ENCODE measurements at regions not wholly inside any gene's neighbourhood (a gene's known extent, or its start where the extent isn't known, plus 50 kb on each side); places are given as distances from the start of the nearest gene placed in this dataset.

GRCh38 chr4:35653451-35653850 is 590.9 kb downstream of the ARAP2 start:
- no peak for DNase-seq (ENCODE audit: extremely low read depth, low read depth)
- no peak for TF ChIP-seq CTCF (IDR thresholded peaks at IDR 0.05; ENCODE audit: low read depth, low read length)

- DNase-seq (ENCODE audit: extremely low read depth, low read depth) = no peak
- TF ChIP-seq CTCF (IDR thresholded peaks at IDR 0.05; ENCODE audit: low read depth, low read length) = no peak
Observed at GRCh38 chr4:35673137-35673536, 571.2 kb downstream of the ARAP2 start.

- no peak for TF ChIP-seq CTCF (IDR thresholded peaks at IDR 0.05; ENCODE audit: low read depth, low read length)
Observed at GRCh38 chr4:35684755-35685154, 559.6 kb downstream of the ARAP2 start.

GRCh38 chr4:35689870-35690269 is 554.4 kb downstream of the ARAP2 start:
- no peak for DNase-seq (ENCODE audit: extremely low read depth, low read depth)
- TF ChIP-seq CTCF (IDR thresholded peaks at IDR 0.05; ENCODE audit: low read depth, low read length) = no peak

More at GRCh38 chr4:35684755-35685154, 559.6 kb downstream of the ARAP2 start:
- no peak for DNase-seq (ENCODE audit: extremely low read depth, low read depth)

- DNase-seq (ENCODE audit: extremely low read depth, low read depth) = no peak
- no peak for TF ChIP-seq CTCF (IDR thresholded peaks at IDR 0.05; ENCODE audit: low read depth, low read length)
Observed at GRCh38 chr4:35690271-35690670, 554.0 kb downstream of the ARAP2 start.

GRCh38 chr4:35695003-35695402 is 549.3 kb downstream of the ARAP2 start:
- no peak for DNase-seq (ENCODE audit: extremely low read depth, low read depth)
- TF ChIP-seq CTCF (IDR thresholded peaks at IDR 0.05; ENCODE audit: low read depth, low read length) = no peak

GRCh38 chr4:35695421-35695820 is 548.9 kb downstream of the ARAP2 start:
- no peak for TF ChIP-seq CTCF (IDR thresholded peaks at IDR 0.05; ENCODE audit: low read depth, low read length)
- no peak for DNase-seq (ENCODE audit: extremely low read depth, low read depth)
